ENCODE measurements at regions not wholly inside any gene's neighbourhood (a gene's known extent, or its start where the extent isn't known, plus 50 kb on each side); places are given as distances from the start of the nearest gene placed in this dataset.

DNA sequence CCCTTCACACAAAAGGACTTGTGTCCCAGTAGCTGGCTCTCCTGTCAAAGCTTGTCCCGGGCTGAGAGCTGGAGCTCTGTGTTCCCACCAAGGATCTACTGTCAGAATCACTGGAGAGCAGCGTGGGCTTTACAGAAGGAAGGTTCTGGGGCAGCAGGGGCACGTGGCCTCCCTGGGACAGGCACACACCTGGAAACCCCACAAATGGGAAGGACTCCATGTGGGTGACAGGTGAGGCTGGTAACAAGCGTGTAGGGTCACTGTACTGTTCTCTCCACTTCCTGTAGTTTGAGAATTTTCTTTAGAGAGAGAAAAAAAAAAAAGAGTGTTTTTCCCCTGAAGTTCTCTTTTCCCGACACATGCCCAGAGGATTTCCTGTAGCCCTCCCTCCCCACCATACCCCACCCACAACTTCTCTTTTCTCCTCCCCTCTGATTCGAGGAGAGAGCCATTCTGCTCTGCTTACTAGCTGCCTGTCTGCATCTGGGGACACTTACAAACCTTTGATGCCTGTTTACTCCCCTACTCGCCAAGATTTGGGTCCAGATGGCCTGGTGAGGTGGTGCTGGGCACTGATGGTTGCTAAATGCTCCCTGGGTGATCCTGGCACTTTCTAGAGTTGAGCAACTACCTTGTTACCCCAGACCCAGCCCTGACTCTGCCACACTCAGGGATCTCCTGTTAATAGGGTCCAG lies 84.1 kb upstream of the SIRPA start:
- no peaks in the 10 kb centered on the region for H3F3A ChIP-seq (ENCODE audit: insufficient read depth)
- H3K4me3 ChIP-seq (ENCODE audit: insufficient read depth, low read length, poor library complexity, severe bottlenecking), result no peak overlapping the region
- H3K4me2 ChIP-seq (ENCODE audit: low read depth, low read length, poor library complexity, severe bottlenecking), result no peak overlapping the region
- no peaks in the 10 kb centered on the region for H3K79me2 ChIP-seq (ENCODE audit: insufficient read depth, low read length)
- H3K36me3 ChIP-seq (ENCODE audit: low read length), result no peaks in the 10 kb centered on the region
- TF ChIP-seq EZH2phosphoT487 (conservative IDR thresholded peaks at IDR 0.05; ENCODE audit: low read length), result no peak
- TF ChIP-seq, protein P1, sequence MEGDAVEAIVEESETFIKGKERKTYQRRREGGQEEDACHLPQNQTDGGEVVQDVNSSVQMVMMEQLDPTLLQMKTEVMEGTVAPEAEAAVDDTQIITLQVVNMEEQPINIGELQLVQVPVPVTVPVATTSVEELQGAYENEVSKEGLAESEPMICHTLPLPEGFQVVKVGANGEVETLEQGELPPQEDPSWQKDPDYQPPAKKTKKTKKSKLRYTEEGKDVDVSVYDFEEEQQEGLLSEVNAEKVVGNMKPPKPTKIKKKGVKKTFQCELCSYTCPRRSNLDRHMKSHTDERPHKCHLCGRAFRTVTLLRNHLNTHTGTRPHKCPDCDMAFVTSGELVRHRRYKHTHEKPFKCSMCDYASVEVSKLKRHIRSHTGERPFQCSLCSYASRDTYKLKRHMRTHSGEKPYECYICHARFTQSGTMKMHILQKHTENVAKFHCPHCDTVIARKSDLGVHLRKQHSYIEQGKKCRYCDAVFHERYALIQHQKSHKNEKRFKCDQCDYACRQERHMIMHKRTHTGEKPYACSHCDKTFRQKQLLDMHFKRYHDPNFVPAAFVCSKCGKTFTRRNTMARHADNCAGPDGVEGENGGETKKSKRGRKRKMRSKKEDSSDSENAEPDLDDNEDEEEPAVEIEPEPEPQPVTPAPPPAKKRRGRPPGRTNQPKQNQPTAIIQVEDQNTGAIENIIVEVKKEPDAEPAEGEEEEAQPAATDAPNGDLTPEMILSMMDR (IDR thresholded peaks at IDR 0.05; ENCODE audit: insufficient read depth, low read length, poor library complexity, severe bottlenecking), result no peak
- no peak overlapping the region for H3K27ac ChIP-seq (ENCODE audit: low read depth, low read length)
- H2AFZ ChIP-seq (ENCODE audit: low read depth, low read length, severe bottlenecking), result no peak overlapping the region
- no peaks in the 10 kb centered on the region for H4K20me1 ChIP-seq (ENCODE audit: low read depth, low read length)
- no peak overlapping the region for H3K9ac ChIP-seq (ENCODE audit: low read length)
- no peaks in the 10 kb centered on the region for H3K27me3 ChIP-seq (ENCODE audit: low read length)
- H3K9me2 ChIP-seq (replicated peaks; ENCODE audit: insufficient read depth, low read length), result no peaks in the 10 kb centered on the region
- H3K9me3 ChIP-seq (ENCODE audit: insufficient read depth, low read length), result no peaks in the 10 kb centered on the region

DNA sequence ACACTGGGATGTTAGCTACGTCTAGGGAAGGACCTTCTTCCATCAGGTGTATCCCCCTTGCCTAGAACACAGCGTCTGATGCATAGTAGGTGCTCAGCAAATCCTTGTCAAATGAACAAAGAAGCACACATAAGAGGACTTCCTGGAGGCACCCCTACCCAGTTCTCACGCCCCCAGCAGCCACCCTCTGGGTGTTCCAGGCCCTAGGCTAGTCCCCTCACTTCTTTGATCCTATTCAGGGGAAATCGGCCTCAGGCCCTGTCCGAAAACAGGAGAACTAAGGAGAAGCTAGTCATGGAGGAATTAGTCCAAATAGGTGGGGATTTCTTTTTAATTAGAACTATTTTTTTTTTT lies 84.7 kb upstream of the SIRPA start:
- H3F3A ChIP-seq (ENCODE audit: insufficient read depth), result no peaks in the 10 kb centered on the region
- H3K27me3 ChIP-seq (ENCODE audit: low read length), result no peaks in the 10 kb centered on the region
- H3K9ac ChIP-seq (ENCODE audit: low read length), result no peak overlapping the region
- H3K79me2 ChIP-seq (ENCODE audit: insufficient read depth, low read length), result no peaks in the 10 kb centered on the region
- no peaks in the 10 kb centered on the region for H3K36me3 ChIP-seq (ENCODE audit: low read length)
- TF ChIP-seq, protein P1 (IDR thresholded peaks at IDR 0.05; ENCODE audit: insufficient read depth, low read length, poor library complexity, severe bottlenecking), result no peak
- TF ChIP-seq EZH2phosphoT487 (conservative IDR thresholded peaks at IDR 0.05; ENCODE audit: low read length), result no peak
- H3K27ac ChIP-seq (ENCODE audit: low read depth, low read length), result no peak overlapping the region
- H3K4me2 ChIP-seq (ENCODE audit: low read depth, low read length, poor library complexity, severe bottlenecking), result no peak overlapping the region
- no peaks in the 10 kb centered on the region for H4K20me1 ChIP-seq (ENCODE audit: low read depth, low read length)
- no peaks in the 10 kb centered on the region for H3K9me3 ChIP-seq (ENCODE audit: insufficient read depth, low read length)
- H2AFZ ChIP-seq (ENCODE audit: low read depth, low read length, severe bottlenecking), result no peak overlapping the region
- H3K9me2 ChIP-seq (replicated peaks; ENCODE audit: insufficient read depth, low read length), result no peaks in the 10 kb centered on the region
- H3K4me3 ChIP-seq (ENCODE audit: insufficient read depth, low read length, poor library complexity, severe bottlenecking), result no peak overlapping the region

DNA sequence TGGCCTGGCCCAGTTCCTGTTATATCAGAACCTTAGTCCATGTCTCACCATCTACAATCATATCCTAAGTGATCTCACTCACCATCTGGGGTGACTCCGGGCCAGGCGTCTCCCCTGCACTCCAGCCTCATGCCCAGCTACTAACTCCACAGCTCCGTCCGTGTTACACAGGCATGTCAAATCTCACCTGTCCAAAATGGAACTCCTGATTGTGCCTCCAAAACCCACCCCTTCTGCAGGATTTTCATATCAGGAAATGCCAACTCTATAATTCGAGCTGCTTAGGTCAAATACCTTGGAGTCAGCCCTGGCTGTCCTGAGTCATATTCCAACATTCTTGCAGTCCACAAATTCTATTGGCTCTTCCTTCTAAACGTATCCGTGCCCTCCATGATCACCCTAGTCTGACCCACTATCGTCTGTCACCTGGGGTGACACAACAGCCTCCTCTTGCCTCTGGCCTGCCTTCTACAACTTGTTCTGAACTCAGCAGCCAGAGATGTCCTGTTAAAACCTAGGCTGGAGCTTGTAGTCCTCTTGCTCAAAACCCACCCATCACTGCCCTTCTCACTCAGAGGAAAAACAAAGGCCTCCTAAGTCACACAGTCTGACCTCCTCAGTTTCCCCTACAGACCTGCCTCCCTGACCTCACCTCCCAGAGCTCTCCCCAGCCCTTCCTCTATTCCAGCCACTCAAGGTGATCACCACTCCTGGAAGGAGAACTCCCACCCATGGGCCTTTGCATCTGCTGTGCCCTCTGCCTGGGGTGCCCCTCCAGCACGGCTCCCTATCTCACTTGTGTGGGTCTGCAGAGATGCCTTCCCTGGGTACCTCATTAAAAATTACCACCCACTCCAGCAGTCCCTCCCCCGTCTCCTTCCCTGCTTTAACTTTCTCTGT lies 85.3 kb upstream of the SIRPA start:
- Histone ChIP-seq H4K20me1 (ENCODE audit: low read depth, low read length) (no peaks in the 10 kb centered on the region), H3F3A (ENCODE audit: insufficient read depth) (no peaks in the 10 kb centered on the region), H3K4me2 (ENCODE audit: low read depth, low read length, poor library complexity, severe bottlenecking) (no peak overlapping the region), H3K79me2 (ENCODE audit: insufficient read depth, low read length) (no peaks in the 10 kb centered on the region), H3K9me2 (replicated peaks; ENCODE audit: insufficient read depth, low read length) (no peaks in the 10 kb centered on the region), H3K9me3 (ENCODE audit: insufficient read depth, low read length) (no peaks in the 10 kb centered on the region), H3K27me3 (ENCODE audit: low read length) (no peaks in the 10 kb centered on the region), H3K4me3 (ENCODE audit: insufficient read depth, low read length, poor library complexity, severe bottlenecking) (no peak overlapping the region), H3K36me3 (ENCODE audit: low read length) (no peaks in the 10 kb centered on the region), H3K9ac (ENCODE audit: low read length) (no peak overlapping the region), H3K27ac (ENCODE audit: low read depth, low read length) (no peak overlapping the region), H2AFZ (ENCODE audit: low read depth, low read length, severe bottlenecking) (no peak overlapping the region)
- TF ChIP-seq EZH2phosphoT487 (conservative IDR thresholded peaks at IDR 0.05; ENCODE audit: low read length), result no peak
- TF ChIP-seq, protein P1 (IDR thresholded peaks at IDR 0.05; ENCODE audit: insufficient read depth, low read length, poor library complexity, severe bottlenecking), result no peak
